H54 (cell line): ENCODE measurements at regions not wholly inside any gene's neighbourhood (a gene's known extent, or its start where the extent isn't known, plus 50 kb on each side); places are given as distances from the start of the nearest gene placed in this dataset.
"Not testable (repeated sequence)": the region's sequence is repeated elsewhere in the genome, so short reads cannot be mapped to it uniquely, and the experiment has no call there.

Experiments used
- DNase-seq: peaks from one replicate; pipeline ENCODE4 v3.0.0; 2011; ENCODE audit warnings: low spot score, mixed read lengths; ENCODE audit not compliant: insufficient read length
- FAIRE-seq: peaks from 3 replicates; lab custom pipeline; 2011; peaks lifted over from hg19 to GRCh38; lab: Jason Lieb, UNC
- POLR2A ChIP-seq: IDR thresholded peaks from 2 replicates; pipeline ENCODE4 v1.6.1; 2011; ENCODE audit warnings: low read depth, mild to moderate bottlenecking, low read length

DNA sequence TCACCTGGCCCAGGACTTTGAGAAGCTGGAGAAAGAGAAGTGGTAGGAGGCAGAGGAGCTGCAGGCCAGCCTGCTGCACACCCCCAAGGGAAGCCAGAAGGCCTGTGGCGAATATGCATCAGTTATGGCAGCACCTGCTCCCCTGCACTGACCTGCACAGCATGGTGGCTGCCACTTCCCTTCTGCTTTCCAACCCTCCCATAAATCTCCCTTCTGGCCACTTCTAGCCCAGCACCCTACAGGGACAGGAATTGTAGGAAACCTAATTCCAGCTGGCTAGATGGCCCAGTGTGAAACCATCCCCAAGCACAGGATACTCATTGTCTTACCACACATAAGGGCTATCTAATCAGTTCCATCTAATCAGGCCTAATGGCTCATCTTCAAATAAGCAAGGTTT is 136.3 kb downstream of the TBX3 start:
- FAIRE-seq: no peak
- no peak for TF ChIP-seq POLR2A
- DNase-seq: no peak

DNA sequence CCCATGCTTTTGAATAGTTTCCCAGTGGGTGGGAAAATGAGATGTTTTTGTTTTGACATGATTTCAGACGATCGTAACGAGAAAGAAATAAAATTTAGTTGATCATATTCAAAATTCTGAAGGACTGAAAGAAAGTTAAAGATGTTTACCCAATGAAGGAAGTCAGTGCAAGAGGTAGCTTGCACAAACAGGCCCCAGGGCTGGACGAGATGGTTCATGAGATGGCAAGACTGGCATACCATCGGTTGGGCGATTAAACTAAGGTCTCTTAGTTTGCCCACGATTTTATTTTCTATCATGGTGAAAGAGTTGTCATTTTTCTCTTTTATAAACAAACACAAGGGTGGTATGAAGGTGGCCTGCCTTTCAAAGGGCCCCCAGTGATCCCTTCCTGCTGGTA is 124.5 kb upstream of the TBX5 start:
- no peak for TF ChIP-seq POLR2A
- FAIRE-seq: no peak
- DNase-seq: no peak

DNA sequence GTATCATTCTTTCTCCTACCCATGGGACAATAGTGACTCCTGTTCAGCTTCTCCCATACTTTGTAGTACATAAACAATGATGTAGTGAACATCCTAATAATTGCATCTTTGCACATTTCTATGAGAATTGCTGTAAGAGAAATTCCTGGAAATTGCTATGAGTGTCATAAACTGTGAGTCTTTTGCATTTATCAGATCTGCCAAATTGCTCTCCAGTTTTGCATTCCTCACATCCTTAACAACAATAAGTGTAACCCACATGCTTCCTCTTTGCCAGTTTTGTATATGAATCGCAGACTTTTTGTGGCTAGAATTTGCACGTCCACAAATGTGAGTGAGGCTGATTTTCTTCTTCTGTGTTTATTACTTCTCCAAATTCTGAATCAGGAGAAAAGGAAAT is 124.0 kb upstream of the TBX5 start:
- no peak for FAIRE-seq
- no peak for TF ChIP-seq POLR2A
- DNase-seq: no peak

- FAIRE-seq (no peak), DNase-seq (no peak)
- TF ChIP-seq POLR2A: no peak
These were observed 122.8 kb upstream of the TBX5 start for GRCh38 chr12:114528766-114529165.

GRCh38 chr12:114521160-114521559 is 115.2 kb upstream of the TBX5 start:
- FAIRE-seq, DNase-seq: not testable (repeated sequence)

DNA sequence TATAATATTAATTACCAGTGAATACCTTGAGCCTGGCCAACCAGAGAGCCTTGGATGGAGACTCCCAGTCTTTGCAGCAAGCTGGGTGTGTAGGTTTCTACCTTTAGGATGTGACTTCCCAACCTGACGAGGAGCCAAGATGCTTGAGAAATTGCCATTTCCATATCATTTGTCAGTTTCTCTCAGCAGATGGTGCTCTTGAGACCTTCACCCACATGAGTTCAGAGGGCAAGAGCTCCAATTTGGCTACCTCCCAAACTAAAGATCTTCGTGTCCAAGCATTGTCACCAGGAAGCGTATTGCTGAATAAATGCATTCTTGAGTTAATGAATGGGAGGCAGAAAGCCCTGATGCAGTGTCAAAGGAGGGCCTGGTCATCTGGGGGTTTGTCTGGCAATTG is 106.4 kb upstream of the TBX5 start:
- TF ChIP-seq POLR2A: no peak
- DNase-seq (no peak), FAIRE-seq (no peak)

DNA sequence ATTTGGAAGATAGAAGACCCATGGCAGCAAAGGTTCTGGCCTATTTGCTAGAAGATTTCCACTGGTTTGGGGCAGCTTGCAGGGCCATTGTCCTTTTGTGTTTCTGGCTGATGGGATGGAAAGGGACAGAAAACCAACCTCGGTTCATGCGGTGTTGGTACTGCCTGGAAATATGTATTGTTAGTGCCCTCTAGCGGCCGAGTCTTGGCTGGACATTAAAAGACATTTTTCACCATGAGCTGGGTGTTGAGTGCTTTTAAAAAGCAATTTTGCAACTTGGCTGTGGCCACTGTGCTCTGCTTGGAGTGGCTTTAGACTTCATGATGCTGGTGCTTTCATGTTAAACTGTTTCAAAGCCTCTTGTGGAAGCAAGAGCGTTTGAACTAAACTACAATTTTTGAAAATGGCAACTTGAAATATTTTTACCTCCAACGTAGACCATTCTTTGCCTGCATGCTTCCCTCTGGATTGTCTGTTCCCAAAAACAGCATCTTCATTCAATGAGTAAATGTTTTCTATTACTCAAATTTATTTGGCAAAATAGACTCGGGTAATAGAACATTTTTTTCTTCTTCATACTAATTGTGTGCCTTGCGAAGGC is 102.7 kb upstream of the TBX5 start:
- no peak for TF ChIP-seq POLR2A
- FAIRE-seq (peak; percentile 50), DNase-seq (peak; percentile 36)

DNA sequence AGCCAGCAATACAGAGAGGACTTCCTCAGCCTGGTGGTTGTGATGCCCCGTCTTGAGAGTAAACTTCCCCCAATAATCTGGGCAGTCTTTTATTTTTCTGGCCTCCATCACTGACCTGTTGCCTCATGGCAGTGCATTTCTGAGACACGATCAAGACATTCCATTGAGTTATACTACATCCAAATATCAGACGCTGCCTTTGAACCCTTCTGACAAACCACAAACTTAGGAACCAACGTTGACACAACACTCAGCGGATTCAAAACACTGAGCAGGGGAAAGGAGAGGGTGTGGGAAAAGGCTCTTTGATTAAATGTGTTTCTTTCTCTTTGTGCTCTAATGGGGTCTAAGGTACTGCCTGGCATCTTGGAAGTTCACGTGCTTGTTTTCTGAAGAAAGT is 100.7 kb upstream of the TBX5 start:
- DNase-seq (no peak), FAIRE-seq (no peak)
- no peak for TF ChIP-seq POLR2A

- FAIRE-seq (no peak), DNase-seq (no peak)
- no peak for TF ChIP-seq POLR2A
These were observed 98.4 kb upstream of the TBX5 start for GRCh38 chr12:114504311-114504710.

- DNase-seq (no peak), FAIRE-seq (no peak)
- no peak for TF ChIP-seq POLR2A
These were observed 95.5 kb upstream of the TBX5 start for GRCh38 chr12:114501474-114501807.

- FAIRE-seq (no peak), DNase-seq (no peak)
- no peak for TF ChIP-seq POLR2A
These were observed 95.0 kb upstream of the TBX5 start for GRCh38 chr12:114500775-114501473.

DNA sequence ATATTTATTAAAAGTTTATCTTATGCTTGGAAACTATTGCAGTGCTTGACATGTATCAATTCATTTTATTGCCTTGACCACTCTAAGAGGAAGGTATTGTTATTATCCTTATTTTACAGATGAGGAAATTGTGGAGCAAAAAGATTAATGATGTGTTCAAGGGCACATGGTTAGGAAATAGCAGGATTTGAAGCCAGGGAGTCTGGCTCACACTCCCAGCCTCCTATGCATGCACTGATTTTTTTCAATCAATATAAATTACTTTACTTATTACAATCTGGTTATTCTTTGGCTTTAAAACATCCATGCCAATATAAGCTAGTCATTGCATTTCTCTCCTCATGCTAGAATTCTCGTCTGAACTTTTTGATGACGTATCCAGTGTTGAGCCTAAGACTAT is 94.2 kb upstream of the TBX5 start:
- DNase-seq: no peak
- no peak for FAIRE-seq
- TF ChIP-seq POLR2A: no peak

GRCh38 chr12:114499338-114499737 is 93.4 kb upstream of the TBX5 start:
- DNase-seq: no peak
- no peak for FAIRE-seq
- TF ChIP-seq POLR2A: no peak

- FAIRE-seq (no peak), DNase-seq (no peak)
- TF ChIP-seq POLR2A: no peak
These were observed 86.0 kb upstream of the TBX5 start for GRCh38 chr12:114491916-114492315.

- FAIRE-seq, DNase-seq: not testable (repeated sequence)
These were observed 79.0 kb upstream of the TBX5 start for GRCh38 chr12:114484822-114485459.
